CD4-positive, alpha-beta T cell (primary cell): ENCODE measurements at regions not wholly inside any gene's neighbourhood (a gene's known extent, or its start where the extent isn't known, plus 50 kb on each side); places are given as distances from the start of the nearest gene placed in this dataset.

Experiments used
- ATAC-seq: fragments of 200-7000 bp; cut with Tn5 transposase; one replicate; pipeline ENCODE4 v1.10.0; 2022; ENCODE audit warnings: mild to moderate bottlenecking; ENCODE audit not compliant: poor library complexity
- CTCF ChIA-PET: fragments of 350-600 bp; sonication (Branson Sonifier 250); formaldehyde crosslinking; loops from one replicate; lab custom pipeline; 2021; ENCODE audit warnings: antibody characterized with exemption, inconsistent platforms; lab: Charles Lee
- POLR2A ChIA-PET: fragments of 350-600 bp; sonication (Branson Sonifier 250); formaldehyde crosslinking; loops from one replicate; lab custom pipeline; 2021; ENCODE audit warnings: antibody characterized with exemption, inconsistent platforms; lab: Charles Lee
- DNase-seq, 14 experiments: peaks; one replicate each; pipeline ENCODE4 v3.0.0-alpha.2; 2013 to 2020; ENCODE audit warnings: mixed read lengths in 2 of 14
- H3K27ac ChIP-seq, 2 donors: one replicate each; pipeline versions ENCODE4 v1.5.1 to v1.7.0; 2013; ENCODE audit warnings: low read length in 2 of 2, low read depth in 1 of 2, mild to moderate bottlenecking in 1 of 2
- H3K27me3 ChIP-seq, 2 experiments: 1 replicate in 1 of 2; 2 replicates in 1 of 2; pipeline versions ENCODE4 v1.6.1 to v1.7.0; 2013; ENCODE audit warnings: low read length in 2 of 2, control low read depth in 1 of 2, mild to moderate bottlenecking in 1 of 2, moderate library complexity in 1 of 2; ENCODE audit not compliant: insufficient read depth in 2 of 2, control insufficient read depth in 1 of 2
- H3K36me3 ChIP-seq: one replicate; pipeline ENCODE4 v1.6.1; 2013; ENCODE audit warnings: low read length, control low read depth; ENCODE audit not compliant: insufficient read depth
- H3K4me1 ChIP-seq: one replicate; pipeline ENCODE4 v1.6.1; 2013; ENCODE audit warnings: low read length, control low read depth; ENCODE audit not compliant: insufficient read depth
- H3K4me3 ChIP-seq: one replicate; pipeline ENCODE4 v1.5.1; 2013; ENCODE audit warnings: mild to moderate bottlenecking, low read length, moderate library complexity
- H3K9me3 ChIP-seq, 2 experiments: 1 replicate in 1 of 2; 2 replicates in 1 of 2; pipeline versions ENCODE4 v1.6.1 to v1.7.0; 2013; ENCODE audit warnings: low read length in 2 of 2, mild to moderate bottlenecking in 2 of 2, control low read depth in 1 of 2, moderate library complexity in 1 of 2; ENCODE audit not compliant: control insufficient read depth in 1 of 2, insufficient read depth in 1 of 2
- H3K27ac Mint-ChIP-seq: one replicate; pipeline ENCODE4 v1.8.0; 2020; ENCODE audit warnings: mixed read lengths
- H3K27me3 Mint-ChIP-seq: one replicate; pipeline ENCODE4 v1.8.0; 2021; ENCODE audit warnings: mixed read lengths
- H3K36me3 Mint-ChIP-seq: one replicate; pipeline ENCODE4 v1.8.0; 2021; ENCODE audit warnings: low read depth, mixed read lengths
- H3K4me1 Mint-ChIP-seq: one replicate; pipeline ENCODE4 v1.8.0; 2021; ENCODE audit warnings: low read depth, mixed read lengths
- H3K4me3 Mint-ChIP-seq: one replicate; pipeline ENCODE4 v1.8.0; 2020; ENCODE audit warnings: mild to moderate bottlenecking, mixed read lengths
- H3K9me3 Mint-ChIP-seq: one replicate; pipeline ENCODE4 v1.8.0; 2020; ENCODE audit warnings: mixed read lengths
- intact Hi-C, 2 experiments: fragments of 100-400 bp; cut with DNase I in 1 of 2; cut with micrococcal nuclease in 1 of 2; formaldehyde crosslinking; loops; one replicate each; pipeline versions ENCODE4 v1.15.1 to v1.9.0; 2023 to 2025; cut with DNase I, micrococcal nuclease
- TF ChIP-seq, protein P1 (sequence below): fragments of 200-600 bp; IDR thresholded peaks from one replicate; pipeline ENCODE4 v1.8.0; 2022; ENCODE audit warnings: antibody characterized with exemption, mild to moderate bottlenecking

DNA sequence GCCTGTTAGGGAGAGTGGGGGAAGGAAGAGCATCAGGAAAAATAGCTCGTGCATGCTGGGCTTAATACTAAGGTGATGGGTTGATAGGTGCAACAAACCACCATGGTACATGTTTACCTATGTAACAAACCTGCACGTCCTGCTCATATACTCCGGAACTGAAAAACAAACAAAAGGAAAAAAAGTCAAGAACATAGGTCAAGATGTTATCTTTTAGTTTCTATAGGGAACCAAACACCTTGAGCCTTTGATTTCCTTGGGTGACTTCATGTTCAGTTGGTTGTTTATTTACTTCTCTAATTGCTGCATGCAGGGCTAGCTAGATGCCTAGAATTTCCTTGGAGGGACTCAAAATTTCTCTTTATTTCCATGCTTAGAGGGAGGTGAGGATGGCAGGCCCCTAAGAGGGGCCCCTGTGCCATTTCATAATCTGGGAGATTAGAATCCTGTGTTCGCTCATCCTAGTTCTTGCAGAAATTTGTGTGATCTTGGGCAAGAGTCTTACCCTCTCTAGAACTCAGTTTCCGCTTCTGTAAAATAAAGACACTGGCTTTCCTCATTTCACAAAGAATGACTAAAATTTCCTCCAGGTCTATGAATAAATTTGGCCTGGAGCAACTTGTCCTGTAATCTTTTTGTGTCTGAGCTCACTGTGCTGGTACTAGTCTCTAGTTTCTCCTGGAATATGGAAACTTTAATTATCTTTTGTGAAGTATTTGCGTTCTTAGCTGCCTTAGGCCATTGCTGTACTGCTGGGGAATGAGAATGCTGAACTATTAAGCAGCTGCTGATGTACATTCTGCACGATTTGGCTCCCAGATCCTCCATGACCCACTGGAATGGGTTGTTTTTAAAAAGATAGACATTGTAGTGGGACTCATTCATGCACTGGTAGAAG, 457.5 kb downstream of the EDEM1 start:
- Histone ChIP-seq H3K4me1 (no peaks in the 10 kb centered on the region), H3K27me3 (no peaks in the 10 kb centered on the region), H3K36me3 (no peaks in the 10 kb centered on the region), H3K27ac (no peak overlapping the region), H3K9me3 (peaks cover 0 to 4% of the 10 kb centered on the region in 2 experiments), H3K4me3 (no peak overlapping the region)
- TF ChIP-seq, protein P1, sequence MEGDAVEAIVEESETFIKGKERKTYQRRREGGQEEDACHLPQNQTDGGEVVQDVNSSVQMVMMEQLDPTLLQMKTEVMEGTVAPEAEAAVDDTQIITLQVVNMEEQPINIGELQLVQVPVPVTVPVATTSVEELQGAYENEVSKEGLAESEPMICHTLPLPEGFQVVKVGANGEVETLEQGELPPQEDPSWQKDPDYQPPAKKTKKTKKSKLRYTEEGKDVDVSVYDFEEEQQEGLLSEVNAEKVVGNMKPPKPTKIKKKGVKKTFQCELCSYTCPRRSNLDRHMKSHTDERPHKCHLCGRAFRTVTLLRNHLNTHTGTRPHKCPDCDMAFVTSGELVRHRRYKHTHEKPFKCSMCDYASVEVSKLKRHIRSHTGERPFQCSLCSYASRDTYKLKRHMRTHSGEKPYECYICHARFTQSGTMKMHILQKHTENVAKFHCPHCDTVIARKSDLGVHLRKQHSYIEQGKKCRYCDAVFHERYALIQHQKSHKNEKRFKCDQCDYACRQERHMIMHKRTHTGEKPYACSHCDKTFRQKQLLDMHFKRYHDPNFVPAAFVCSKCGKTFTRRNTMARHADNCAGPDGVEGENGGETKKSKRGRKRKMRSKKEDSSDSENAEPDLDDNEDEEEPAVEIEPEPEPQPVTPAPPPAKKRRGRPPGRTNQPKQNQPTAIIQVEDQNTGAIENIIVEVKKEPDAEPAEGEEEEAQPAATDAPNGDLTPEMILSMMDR = no peak
- Mint-ChIP-seq H3K4me1 (no peaks in the 10 kb centered on the region), H3K4me3 (no peak overlapping the region), H3K27ac (no peak overlapping the region), H3K9me3 (peaks cover 10% of the 10 kb centered on the region), H3K36me3 (no peaks in the 10 kb centered on the region), H3K27me3 (no peaks in the 10 kb centered on the region)
- POLR2A ChIA-PET = no interaction called here
- CTCF ChIA-PET = no interaction called here
- ATAC-seq (no peak), DNase-seq (no peak)
- intact Hi-C loops = no loop called here

DNA sequence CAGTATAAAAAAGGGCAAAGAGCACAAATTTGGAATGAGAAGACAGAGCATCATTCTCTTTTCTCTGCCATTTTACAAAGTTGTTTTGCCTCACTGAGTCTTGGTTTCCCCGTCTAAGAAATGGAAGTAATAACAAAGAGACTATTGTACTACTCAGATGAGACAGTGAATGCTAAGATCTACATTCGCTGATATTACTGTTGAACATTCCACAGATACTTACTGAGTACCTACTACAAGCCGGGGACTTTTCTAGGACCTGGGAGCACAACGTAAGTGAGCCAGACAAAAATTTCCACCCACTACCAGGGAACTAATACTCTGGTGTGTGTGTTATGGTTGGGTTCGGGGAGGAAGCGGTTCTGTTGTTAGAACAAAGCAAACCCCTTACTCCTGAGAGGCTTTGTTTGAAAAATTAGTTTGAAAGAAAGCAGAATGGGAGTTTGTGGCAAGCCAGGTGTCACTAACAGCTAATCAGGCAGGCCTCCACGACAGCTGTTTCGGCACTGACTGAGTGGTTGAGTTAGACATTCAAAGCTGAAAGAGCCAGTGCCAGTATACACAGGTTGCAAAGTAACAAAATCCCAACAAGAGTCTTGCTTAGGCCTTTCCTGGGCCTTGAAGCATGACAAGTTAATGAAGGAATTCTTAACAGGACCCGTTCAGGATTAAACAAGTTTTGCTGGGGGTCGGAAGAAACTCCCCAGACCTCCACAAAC, 458.3 kb downstream of the EDEM1 start:
- CTCF ChIA-PET = no interaction called here
- no peak for ATAC-seq
- TF ChIP-seq, protein P1 = no peak

DNA sequence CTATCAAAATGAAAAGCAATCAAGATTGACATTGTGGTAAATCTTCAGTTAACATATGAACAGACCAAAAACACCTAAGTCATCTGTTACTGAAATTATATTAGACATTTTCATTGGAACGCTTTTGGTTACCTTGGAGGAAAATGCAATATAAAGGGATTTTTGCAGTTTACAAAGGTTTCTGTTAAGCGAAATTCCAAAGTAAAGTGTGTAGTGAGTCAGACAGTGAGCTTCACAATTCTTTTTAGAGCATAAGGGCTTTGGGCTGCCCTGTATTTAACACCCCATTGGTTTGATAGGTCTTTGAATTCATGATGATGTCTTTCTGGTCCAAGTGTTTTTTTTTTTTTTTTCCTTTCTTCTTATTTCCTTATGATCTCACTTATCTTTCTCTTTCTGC, 462.8 kb downstream of the EDEM1 start:
- no peaks in the 10 kb centered on the region for H3K4me1 ChIP-seq
- no peak for DNase-seq
- Mint-ChIP-seq H3K27ac (no peak overlapping the region), H3K9me3 (peaks cover 3% of the 10 kb centered on the region), H3K4me3 (no peak overlapping the region), H3K27me3 (no peaks in the 10 kb centered on the region), H3K36me3 (no peaks in the 10 kb centered on the region), H3K4me1 (no peaks in the 10 kb centered on the region)
- CTCF ChIA-PET = interaction anchor here (0.7 kb wide), 2 partner anchors 168 to 244 kb away, joined by 3 read pairs; no protein-coding TSS in a partner anchor
- TF ChIP-seq, protein P1 = no peak
- H3K9me3 ChIP-seq = peaks cover 4 to 5% of the 10 kb centered on the region in 2 experiments
- intact Hi-C loops = no loop called here
- no peak for ATAC-seq
- no peaks in the 10 kb centered on the region for H3K27me3 ChIP-seq
- no peak overlapping the region for H3K4me3 ChIP-seq
- POLR2A ChIA-PET = no interaction called here
- H3K36me3 ChIP-seq = no peaks in the 10 kb centered on the region
- no peak overlapping the region for H3K27ac ChIP-seq

More for the DNA sequence above, 458.3 kb downstream of the EDEM1 start:
- H3K27me3 Mint-ChIP-seq = no peaks in the 10 kb centered on the region
- no peak overlapping the region for H3K27ac Mint-ChIP-seq
- peaks cover 10% of the 10 kb centered on the region for H3K9me3 Mint-ChIP-seq
- no peaks in the 10 kb centered on the region for H3K4me1 Mint-ChIP-seq
- DNase-seq = no peak
- Histone ChIP-seq H3K4me1 (no peaks in the 10 kb centered on the region), H3K27ac (no peak overlapping the region), H3K9me3 (peaks cover 0 to 4% of the 10 kb centered on the region in 2 experiments), H3K36me3 (no peaks in the 10 kb centered on the region), H3K27me3 (no peaks in the 10 kb centered on the region), H3K4me3 (no peak overlapping the region)
- no peaks in the 10 kb centered on the region for H3K36me3 Mint-ChIP-seq
- no peak overlapping the region for H3K4me3 Mint-ChIP-seq
- intact Hi-C loops = no loop called here
- POLR2A ChIA-PET = no interaction called here
